Erythroblast (primary cell): ENCODE measurements at regions not wholly inside any gene's neighbourhood (a gene's known extent, or its start where the extent isn't known, plus 50 kb on each side); places are given as distances from the start of the nearest gene placed in this dataset.

Experiments used
- GATA1 ChIP-seq: IDR thresholded peaks from 2 replicates; pipeline ENCODE4 v1.6.1; 2011; ENCODE audit warnings: low read depth, mild to moderate bottlenecking, control low read depth, low read length, moderate library complexity
- POLR2A ChIP-seq: IDR thresholded peaks from 2 replicates; pipeline ENCODE4 v1.6.1; 2011; ENCODE audit warnings: mild to moderate bottlenecking, low read length

GRCh38 chr5:51806677-51807076 lies 423.4 kb downstream of the ISL1 start:
- TF ChIP-seq POLR2A (no peak), GATA1 (no peak)
